SK-N-MC (cell line): ENCODE measurements at regions not wholly inside any gene's neighbourhood (a gene's known extent, or its start where the extent isn't known, plus 50 kb on each side); places are given as distances from the start of the nearest gene placed in this dataset.

Source experiments
- EZH2 ChIP-seq: fragments of 200-600 bp; sonication (generic); IDR thresholded peaks from one replicate; pipeline ENCODE4 v1.6.1; 2017; ENCODE audit warnings: antibody characterized with exemption
- POLR2AphosphoS5 ChIP-seq: IDR thresholded peaks from 2 replicates; pipeline ENCODE4 v1.6.1; 2012; ENCODE audit warnings: mild to moderate bottlenecking, low read depth, low read length, borderline replicate concordance

GRCh38 chr2:58354230-58354629 is 113.1 kb upstream of the FANCL start:
- TF ChIP-seq EZH2 (no peak), POLR2AphosphoS5 (no peak)
